H9 (cell line): ENCODE measurements at regions not wholly inside any gene's neighbourhood (a gene's known extent, or its start where the extent isn't known, plus 50 kb on each side); places are given as distances from the start of the nearest gene placed in this dataset.

Experiments
- DNase-seq: peaks from one replicate; pipeline ENCODE4 v3.0.0-alpha.2; 2017
- H2AFZ ChIP-seq: one replicate; pipeline ENCODE4 v1.6.1; 2013; ENCODE audit warnings: mild to moderate bottlenecking, low read length, control low read depth, moderate library complexity
- H2AK5ac ChIP-seq: 2 replicates; pipeline ENCODE4 v1.6.1; 2013; ENCODE audit warnings: low read length, control low read depth, mixed read lengths; ENCODE audit not compliant: insufficient read length
- H2BK120ac ChIP-seq: one replicate; pipeline ENCODE4 v1.6.1; 2013; ENCODE audit warnings: low read depth, mild to moderate bottlenecking, low read length, control low read depth, inconsistent platforms; ENCODE audit not compliant: poor library complexity, severe bottlenecking
- H2BK12ac ChIP-seq: 2 replicates; pipeline ENCODE4 v1.6.1; 2013; ENCODE audit warnings: low read length, control low read depth, mixed read lengths, low read depth; ENCODE audit not compliant: insufficient read length
- H2BK15ac ChIP-seq: 2 replicates; pipeline ENCODE4 v1.6.1; 2013; ENCODE audit warnings: low read depth, low read length, control low read depth
- H2BK20ac ChIP-seq: one replicate; pipeline ENCODE4 v1.6.1; 2013; ENCODE audit warnings: low read depth, mild to moderate bottlenecking, low read length, control low read depth, inconsistent platforms; ENCODE audit not compliant: poor library complexity, severe bottlenecking
- H2BK5ac ChIP-seq: 2 replicates; pipeline ENCODE4 v1.6.1; 2013; ENCODE audit warnings: low read length, control low read depth, mixed read lengths; ENCODE audit not compliant: insufficient read length
- H3K14ac ChIP-seq: 2 replicates; pipeline ENCODE4 v1.6.1; 2013; ENCODE audit warnings: low read length, control low read depth; ENCODE audit not compliant: insufficient read depth
- H3K18ac ChIP-seq: 2 replicates; pipeline ENCODE4 v1.6.1; 2013; ENCODE audit warnings: low read depth, mild to moderate bottlenecking, mixed read lengths, low read length, control low read depth; ENCODE audit not compliant: insufficient read length
- H3K23ac ChIP-seq: 2 replicates; pipeline ENCODE4 v1.6.1; 2013; ENCODE audit warnings: low read length, control low read depth, mixed read lengths, low read depth; ENCODE audit not compliant: insufficient read length
- H3K23me2 ChIP-seq: 2 replicates; pipeline ENCODE4 v1.6.1; 2013; ENCODE audit warnings: low read depth, mild to moderate bottlenecking, mixed read lengths, low read length, control low read depth; ENCODE audit not compliant: insufficient read length, poor library complexity, severe bottlenecking
- H3K27ac ChIP-seq: 2 replicates; pipeline ENCODE4 v1.5.1; 2013; ENCODE audit warnings: low read length, control low read depth, mixed read lengths, low read depth; ENCODE audit not compliant: insufficient read length
- H3K27me3 ChIP-seq: 2 replicates; pipeline ENCODE4 v1.6.1; 2013; ENCODE audit warnings: low read length, control low read depth, inconsistent platforms; ENCODE audit not compliant: insufficient read depth
- H3K4ac ChIP-seq: 2 replicates; pipeline ENCODE4 v1.6.1; 2013; ENCODE audit warnings: low read depth, mild to moderate bottlenecking, control low read depth, inconsistent platforms, low read length, moderate library complexity
- H3K4me1 ChIP-seq: 2 replicates; pipeline ENCODE4 v1.6.1; 2013; ENCODE audit warnings: low read length, control low read depth, inconsistent platforms; ENCODE audit not compliant: insufficient read depth
- H3K4me2 ChIP-seq: 2 replicates; pipeline ENCODE4 v1.6.1; 2013; ENCODE audit warnings: low read length, control low read depth, mixed read lengths; ENCODE audit not compliant: insufficient read length, insufficient read depth
- H3K56ac ChIP-seq: 2 replicates; pipeline ENCODE4 v1.6.1; 2013; ENCODE audit warnings: low read depth, mild to moderate bottlenecking, mixed read lengths, low read length, control low read depth; ENCODE audit not compliant: insufficient read length
- H3K79me1 ChIP-seq: 2 replicates; pipeline ENCODE4 v1.6.1; 2013; ENCODE audit warnings: low read depth, mild to moderate bottlenecking, moderate library complexity, low read length, control low read depth, inconsistent platforms; ENCODE audit not compliant: insufficient read depth, poor library complexity, severe bottlenecking
- H3K79me2 ChIP-seq: 2 replicates; pipeline ENCODE4 v1.6.1; 2013; ENCODE audit warnings: low read length, control low read depth, inconsistent platforms; ENCODE audit not compliant: insufficient read depth
- H3K9ac ChIP-seq: 2 replicates; pipeline ENCODE4 v1.6.1; 2013; ENCODE audit warnings: low read length, control low read depth, mixed read lengths; ENCODE audit not compliant: insufficient read length; ENCODE audit errors: extremely low read depth
- H3K9me3 ChIP-seq: one replicate; pipeline ENCODE4 v1.6.1; 2013; ENCODE audit warnings: low read depth, low read length, inconsistent platforms; ENCODE audit not compliant: control insufficient read depth
- H3T11ph ChIP-seq: one replicate; pipeline ENCODE4 v1.6.1; 2013; ENCODE audit warnings: mild to moderate bottlenecking, low read length, control low read depth, inconsistent platforms
- H4K20me1 ChIP-seq: one replicate; pipeline ENCODE4 v1.6.1; 2013; ENCODE audit not compliant: control insufficient read depth, insufficient read length, insufficient read depth
- H4K5ac ChIP-seq: 2 replicates; pipeline ENCODE4 v1.6.1; 2013; ENCODE audit warnings: low read depth, mild to moderate bottlenecking, mixed read lengths, low read length, control low read depth; ENCODE audit not compliant: insufficient read length
- H4K8ac ChIP-seq: replicated peaks from 2 replicates; pipeline ENCODE4 v1.6.1; 2013; ENCODE audit warnings: low read length, control low read depth, mixed read lengths, low read depth; ENCODE audit not compliant: insufficient read length
- H4K91ac ChIP-seq: 2 replicates; pipeline ENCODE4 v1.6.1; 2013; ENCODE audit warnings: low read depth, mild to moderate bottlenecking, moderate library complexity, mixed read lengths, low read length, control low read depth; ENCODE audit not compliant: insufficient read length
- H3K27ac Mint-ChIP-seq, 3 experiments: 2 replicates in 2 of 3; 3 replicates in 1 of 3; pipeline ENCODE4 v1.8.0; 2020 to 2021; ENCODE audit warnings: mixed read lengths in 3 of 3, mild to moderate bottlenecking in 1 of 3, moderate library complexity in 1 of 3
- H3K27me3 Mint-ChIP-seq: 2 replicates; pipeline ENCODE4 v1.8.0; 2021; ENCODE audit warnings: low read depth, mild to moderate bottlenecking, moderate library complexity, mixed read lengths
- H3K36me3 Mint-ChIP-seq, 3 experiments: 2 replicates in 2 of 3; 3 replicates in 1 of 3; pipeline ENCODE4 v1.8.0; 2020 to 2021; ENCODE audit warnings: low read depth in 3 of 3, mixed read lengths in 3 of 3; ENCODE audit not compliant: insufficient read depth in 1 of 3
- H3K4me1 Mint-ChIP-seq, 2 experiments: 2 replicates each; pipeline ENCODE4 v1.8.0; 2020; ENCODE audit warnings: mixed read lengths in 2 of 2
- H3K4me3 Mint-ChIP-seq, 2 experiments: 2 replicates in 1 of 2; 3 replicates in 1 of 2; pipeline ENCODE4 v1.8.0; 2020 to 2021; ENCODE audit warnings: mild to moderate bottlenecking in 2 of 2, mixed read lengths in 2 of 2, moderate library complexity in 1 of 2
- H3K9me3 Mint-ChIP-seq, 2 experiments: 2 replicates in 1 of 2; 3 replicates in 1 of 2; pipeline ENCODE4 v1.8.0; 2020; ENCODE audit warnings: mild to moderate bottlenecking in 2 of 2, mixed read lengths in 2 of 2, moderate library complexity in 1 of 2
- WGBS: extraction: QIAGEN DNeasy Blood & Tissue Kit; methylation state at CpG from one replicate; pipeline ENCODE4 v1.1.7; 2013; ENCODE audit warnings: missing lambda C conversion rate, low lambda C conversion rate, mixed read lengths; ENCODE audit not compliant: insufficient read length; ENCODE audit errors: extremely low coverage; 5-methylcytosine and 5-hydroxymethylcytosine counted together
- TF ChIP-seq, protein P1 (sequence below): fragments of 200-600 bp; sonication (generic); conservative IDR thresholded peaks from 3 replicates; pipeline ENCODE4 v1.8.0; 2021; ENCODE audit warnings: antibody characterized with exemption, mild to moderate bottlenecking

DNA sequence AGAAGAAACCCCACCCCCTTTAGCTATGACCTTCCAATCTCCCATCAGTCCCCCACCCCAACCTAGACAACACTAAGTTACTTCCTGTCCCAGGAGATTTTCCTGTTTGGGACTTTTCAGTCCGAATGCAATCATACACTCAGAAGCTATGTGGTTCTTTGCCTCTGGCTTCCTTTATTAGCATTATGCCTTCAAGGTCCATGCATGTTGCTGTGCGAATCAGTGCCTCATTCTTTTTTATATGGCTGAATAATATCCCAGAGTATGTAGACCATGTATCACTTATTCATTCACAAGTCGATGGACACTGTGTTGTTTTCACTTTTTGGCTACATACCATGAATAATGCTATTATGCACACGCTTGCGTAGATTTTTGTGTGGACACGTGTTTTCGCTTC is 292.1 kb upstream of the HDAC4 start:
- Histone ChIP-seq H3T11ph (no peak overlapping the region), H3K23me2 (no peaks in the 10 kb centered on the region), H3K9ac (no peak overlapping the region), H2BK5ac (no peak overlapping the region), H4K8ac (no peak overlapping the region), H3K79me1 (no peaks in the 10 kb centered on the region), H3K27ac (no peak overlapping the region), H2BK12ac (no peak overlapping the region), H2BK20ac (no peak overlapping the region), H3K14ac (no peak overlapping the region), H4K5ac (no peak overlapping the region), H3K4ac (no peak overlapping the region), H3K18ac (no peak overlapping the region), H3K56ac (no peak overlapping the region), H2BK120ac (no peak overlapping the region), H2BK15ac (no peak overlapping the region), H3K79me2 (no peaks in the 10 kb centered on the region), H3K9me3 (no peaks in the 10 kb centered on the region), H2AFZ (no peak overlapping the region), H3K4me2 (no peak overlapping the region), H4K20me1 (no peaks in the 10 kb centered on the region), H2AK5ac (no peak overlapping the region), H3K27me3 (no peaks in the 10 kb centered on the region), H3K23ac (no peak overlapping the region), H3K4me1 (no peaks in the 10 kb centered on the region), H4K91ac (no peak overlapping the region)
- H3K27ac Mint-ChIP-seq, result no peak overlapping the region
- H3K4me3 Mint-ChIP-seq, result no peak overlapping the region
- H3K4me1 Mint-ChIP-seq, result peaks cover 19 to 28% of the 10 kb centered on the region in 2 experiments
- no peaks in the 10 kb centered on the region; the same call in none of the 2 replicates for H3K27me3 Mint-ChIP-seq
- WGBS, result no CpG with 5 or more reads among the region's 7 CpGs
- no peak for DNase-seq
- TF ChIP-seq, protein P1, sequence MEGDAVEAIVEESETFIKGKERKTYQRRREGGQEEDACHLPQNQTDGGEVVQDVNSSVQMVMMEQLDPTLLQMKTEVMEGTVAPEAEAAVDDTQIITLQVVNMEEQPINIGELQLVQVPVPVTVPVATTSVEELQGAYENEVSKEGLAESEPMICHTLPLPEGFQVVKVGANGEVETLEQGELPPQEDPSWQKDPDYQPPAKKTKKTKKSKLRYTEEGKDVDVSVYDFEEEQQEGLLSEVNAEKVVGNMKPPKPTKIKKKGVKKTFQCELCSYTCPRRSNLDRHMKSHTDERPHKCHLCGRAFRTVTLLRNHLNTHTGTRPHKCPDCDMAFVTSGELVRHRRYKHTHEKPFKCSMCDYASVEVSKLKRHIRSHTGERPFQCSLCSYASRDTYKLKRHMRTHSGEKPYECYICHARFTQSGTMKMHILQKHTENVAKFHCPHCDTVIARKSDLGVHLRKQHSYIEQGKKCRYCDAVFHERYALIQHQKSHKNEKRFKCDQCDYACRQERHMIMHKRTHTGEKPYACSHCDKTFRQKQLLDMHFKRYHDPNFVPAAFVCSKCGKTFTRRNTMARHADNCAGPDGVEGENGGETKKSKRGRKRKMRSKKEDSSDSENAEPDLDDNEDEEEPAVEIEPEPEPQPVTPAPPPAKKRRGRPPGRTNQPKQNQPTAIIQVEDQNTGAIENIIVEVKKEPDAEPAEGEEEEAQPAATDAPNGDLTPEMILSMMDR, result no peak
- H3K9me3 Mint-ChIP-seq, result no peaks in the 10 kb centered on the region; a peak in 1 of 5 replicates
- H3K36me3 Mint-ChIP-seq, result no peaks in the 10 kb centered on the region
